HUES6 (cell line): ENCODE measurements at regions not wholly inside any gene's neighbourhood (a gene's known extent, or its start where the extent isn't known, plus 50 kb on each side); places are given as distances from the start of the nearest gene placed in this dataset.
A peak's percentile ranks its signal among the peaks of the same experiment; 100 is the strongest.

Experiments
- H3K27ac ChIP-seq: 2 replicates; pipeline ENCODE4 v1.7.0; 2013; ENCODE audit warnings: low read depth, mild to moderate bottlenecking, low read length, inconsistent platforms
- H3K27me3 ChIP-seq: 2 replicates; pipeline ENCODE4 v1.6.1; 2013; ENCODE audit warnings: low read length; ENCODE audit not compliant: control insufficient read depth, insufficient read depth
- H3K36me3 ChIP-seq: 2 replicates; pipeline ENCODE4 v1.6.1; 2013; ENCODE audit warnings: low read length; ENCODE audit not compliant: control insufficient read depth, insufficient read depth
- H3K4me1 ChIP-seq: 2 replicates; pipeline ENCODE4 v1.6.1; 2013; ENCODE audit warnings: low read length; ENCODE audit not compliant: control insufficient read depth, insufficient read depth
- H3K4me3 ChIP-seq: 2 replicates; pipeline ENCODE4 v1.5.1; 2013; ENCODE audit warnings: low read depth, low read length
- H3K9ac ChIP-seq: one replicate; pipeline ENCODE4 v1.6.1; 2013; ENCODE audit warnings: mild to moderate bottlenecking, low read length
- H3K9me3 ChIP-seq: 2 replicates; pipeline ENCODE4 v1.6.1; 2013; ENCODE audit warnings: low read depth, low read length; ENCODE audit not compliant: control insufficient read depth, insufficient read depth

DNA sequence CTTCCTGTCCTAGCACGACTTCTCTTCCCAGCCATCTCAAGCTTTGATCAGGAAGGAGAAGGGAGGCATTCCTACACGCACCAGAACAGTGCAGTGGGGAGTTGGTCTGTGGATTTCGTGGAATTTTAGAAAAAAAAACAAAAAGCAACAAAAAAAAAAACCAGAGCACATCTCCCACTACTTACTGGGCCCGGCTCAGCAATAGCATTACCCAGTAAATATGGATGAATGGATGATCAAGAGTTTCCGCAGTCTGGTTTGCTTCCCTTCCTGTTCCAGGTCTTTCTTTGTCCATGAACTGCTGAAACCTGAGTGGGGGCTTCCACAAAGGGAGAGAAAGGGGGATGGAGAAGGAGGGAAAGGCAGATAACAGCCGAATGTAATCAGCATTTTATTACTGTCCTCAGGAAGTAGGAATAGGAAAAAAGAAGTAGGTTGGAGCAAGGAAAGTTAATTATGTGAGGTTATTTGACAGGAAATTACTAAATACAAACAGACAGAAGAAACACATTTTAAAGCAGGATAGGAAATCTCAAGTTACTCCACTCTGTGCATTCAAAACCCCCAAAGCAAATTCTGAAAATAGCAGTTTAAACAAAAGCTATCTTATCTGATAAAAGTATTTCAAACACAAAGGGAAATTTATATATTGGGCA, 349.0 kb downstream of the PRL start:
- H3K9ac ChIP-seq = no peak overlapping the region
- H3K4me3 ChIP-seq = no peak overlapping the region
- H3K9me3 ChIP-seq = no peaks in the 10 kb centered on the region
- no peaks in the 10 kb centered on the region for H3K27me3 ChIP-seq
- H3K36me3 ChIP-seq = no peaks in the 10 kb centered on the region
- H3K27ac ChIP-seq = peak overlapping the region; percentile 10; the same call in 1 of the 2 replicates
- H3K4me1 ChIP-seq = peaks cover 23% of the 10 kb centered on the region

DNA sequence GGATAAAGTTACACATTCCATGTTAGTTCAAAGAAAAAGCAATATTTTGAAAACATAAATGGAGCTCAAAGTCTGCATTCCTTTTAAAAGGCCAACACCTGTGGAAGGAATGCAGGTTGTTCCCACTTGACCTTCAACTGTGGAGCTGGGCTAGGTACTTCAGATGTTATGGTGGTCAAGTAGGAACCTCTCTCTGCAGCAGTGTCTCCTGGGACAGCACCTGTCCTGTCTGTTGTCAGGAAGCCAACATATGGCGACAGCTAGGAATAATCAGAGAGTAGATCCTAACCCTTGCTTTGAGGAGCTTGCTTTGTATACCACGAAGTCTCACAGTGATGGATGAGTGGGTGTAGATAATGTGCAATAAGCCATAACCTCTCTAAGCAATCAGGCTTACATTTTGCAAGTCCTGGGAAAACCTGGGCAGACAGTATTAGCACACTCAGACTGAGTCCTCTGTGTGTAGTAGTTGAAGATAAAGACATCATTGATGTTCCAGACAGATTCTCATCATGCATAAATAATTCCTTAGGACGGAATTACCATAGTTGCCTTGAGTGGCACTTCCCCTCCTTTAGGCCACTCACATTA, 347.5 kb downstream of the PRL start:
- H3K27ac ChIP-seq = no peak overlapping the region
- H3K9me3 ChIP-seq = no peaks in the 10 kb centered on the region
- H3K4me1 ChIP-seq = peaks cover 34% of the 10 kb centered on the region
- H3K27me3 ChIP-seq = no peaks in the 10 kb centered on the region
- no peak overlapping the region for H3K9ac ChIP-seq
- no peak overlapping the region for H3K4me3 ChIP-seq
- H3K36me3 ChIP-seq = no peaks in the 10 kb centered on the region

DNA sequence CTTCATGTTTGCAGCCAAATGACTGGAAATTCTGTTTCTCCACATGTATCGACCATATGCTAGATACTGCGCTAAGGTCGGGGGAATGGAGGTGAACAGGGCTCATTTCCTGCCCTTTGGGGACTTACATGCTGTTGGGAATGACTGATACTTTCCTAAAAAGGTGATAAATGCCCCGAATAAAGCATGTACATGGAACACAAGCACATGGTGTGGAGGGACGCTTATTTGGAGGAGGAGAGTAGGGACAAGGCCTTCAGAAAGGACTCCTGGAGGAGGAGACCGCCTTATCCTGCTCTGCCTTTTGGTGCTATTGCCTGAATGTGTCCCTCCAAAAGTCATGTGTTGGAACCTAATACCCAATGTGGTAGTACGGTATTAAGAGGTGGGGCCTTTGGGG, 344.5 kb downstream of the PRL start:
- Histone ChIP-seq H3K4me1 (peaks cover 36% of the 10 kb centered on the region), H3K27me3 (no peaks in the 10 kb centered on the region), H3K9ac (no peak overlapping the region), H3K9me3 (no peaks in the 10 kb centered on the region), H3K27ac (no peak overlapping the region), H3K36me3 (no peaks in the 10 kb centered on the region), H3K4me3 (no peak overlapping the region)

DNA sequence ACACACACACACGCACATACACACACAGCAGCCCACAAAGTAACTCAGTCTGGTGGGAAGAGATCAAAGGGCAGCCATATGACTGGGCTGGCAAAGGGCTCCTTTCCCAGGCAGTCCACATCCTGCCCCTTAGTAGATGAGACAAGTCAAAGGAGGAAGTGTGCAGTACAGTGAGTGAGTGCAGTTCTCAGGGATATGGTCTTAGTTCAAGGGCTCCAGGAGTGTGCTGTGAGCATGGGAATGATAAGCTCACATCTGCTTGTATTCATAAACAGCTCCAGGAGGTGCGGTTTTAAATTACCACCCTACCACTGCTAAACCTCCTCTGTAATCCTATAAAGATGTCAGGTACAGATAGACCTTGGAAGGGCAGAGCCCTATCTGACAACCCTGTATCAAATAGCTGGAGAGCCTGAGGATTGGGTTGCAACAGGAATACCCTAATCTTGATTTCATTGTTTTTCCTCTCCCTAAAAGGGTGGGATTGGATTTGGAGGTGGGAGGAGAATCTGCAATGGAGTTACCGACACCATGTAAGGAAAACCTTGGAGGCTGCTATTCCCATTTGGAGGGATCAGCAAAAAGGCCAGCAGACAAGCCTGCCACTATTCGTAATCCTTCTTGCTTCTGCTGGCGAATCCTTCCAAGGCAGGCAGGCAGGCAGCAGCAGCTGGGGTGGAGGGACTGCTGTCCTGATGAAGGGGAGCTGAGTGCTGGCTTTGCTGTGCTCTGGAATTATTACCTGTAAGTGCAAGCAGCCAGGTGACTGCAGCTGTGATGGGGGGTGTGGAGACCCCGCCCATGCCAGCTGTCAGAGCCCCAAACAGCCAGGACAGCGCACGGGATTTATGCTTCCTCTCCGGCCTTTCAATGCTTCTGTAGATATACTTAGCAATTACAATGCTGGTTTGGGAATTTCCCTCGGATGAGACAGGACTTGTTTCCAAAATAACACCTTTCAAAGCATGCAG, 342.7 kb downstream of the PRL start:
- Histone ChIP-seq H3K4me3 (no peak overlapping the region), H3K27ac (no peak overlapping the region), H3K9me3 (no peaks in the 10 kb centered on the region; the same call in 1 of the 2 replicates), H3K4me1 (peaks cover 23% of the 10 kb centered on the region), H3K27me3 (no peaks in the 10 kb centered on the region), H3K36me3 (no peaks in the 10 kb centered on the region), H3K9ac (no peak overlapping the region)

DNA sequence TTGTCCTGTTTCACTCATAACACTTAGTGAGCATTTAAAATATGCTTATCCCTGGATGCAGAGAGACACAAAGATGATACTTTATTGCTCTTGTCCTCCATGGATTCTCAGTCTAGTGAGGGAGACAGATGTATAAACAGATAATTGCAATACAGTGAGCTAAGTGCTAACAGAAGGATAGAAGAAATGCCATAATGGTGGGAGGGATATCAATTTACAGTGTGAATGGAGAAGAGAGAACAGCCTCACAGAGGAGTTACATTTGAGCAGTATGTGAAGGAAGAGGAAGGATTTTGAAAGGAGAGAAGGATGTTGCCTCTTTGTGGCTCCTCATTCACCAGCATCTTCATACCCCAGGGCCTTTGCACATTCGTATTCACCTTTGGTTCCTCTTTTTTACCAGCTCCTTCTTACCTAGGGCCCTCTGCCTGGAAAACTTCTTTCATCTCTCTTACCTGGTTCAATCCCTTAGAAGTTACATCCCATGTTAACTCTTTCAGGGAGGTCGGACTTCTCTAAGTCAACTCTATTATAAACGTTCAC, 341.7 kb downstream of the PRL start:
- Histone ChIP-seq H3K36me3 (no peaks in the 10 kb centered on the region), H3K9ac (no peak overlapping the region), H3K27me3 (no peaks in the 10 kb centered on the region), H3K27ac (no peak overlapping the region), H3K4me1 (peaks cover 19% of the 10 kb centered on the region), H3K9me3 (no peaks in the 10 kb centered on the region; the same call in 1 of the 2 replicates), H3K4me3 (no peak overlapping the region)

DNA sequence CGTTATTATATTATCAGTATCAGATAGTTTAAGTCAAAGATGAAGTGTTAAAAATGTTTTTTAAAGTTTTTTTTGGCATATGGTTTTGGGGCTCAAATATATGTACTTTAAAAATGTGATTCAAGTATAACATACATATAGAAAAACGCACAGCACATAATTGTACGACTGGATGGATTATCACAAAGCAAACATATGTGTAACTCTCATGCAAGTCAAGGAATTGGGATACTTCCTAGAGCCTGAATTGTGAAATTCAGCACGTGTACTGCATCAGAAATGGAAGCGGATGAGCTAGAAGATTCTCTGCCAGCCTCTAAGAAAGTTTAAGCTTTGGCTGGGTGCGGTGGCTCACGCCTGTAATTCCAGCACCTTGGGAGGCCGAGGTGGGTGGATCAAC, 340.9 kb downstream of the PRL start:
- H3K27ac ChIP-seq = no peak overlapping the region
- no peaks in the 10 kb centered on the region; the same call in 1 of the 2 replicates for H3K9me3 ChIP-seq
- H3K9ac ChIP-seq = no peak overlapping the region
- peaks cover 13% of the 10 kb centered on the region for H3K4me1 ChIP-seq
- H3K4me3 ChIP-seq = no peak overlapping the region
- no peaks in the 10 kb centered on the region for H3K27me3 ChIP-seq
- H3K36me3 ChIP-seq = no peaks in the 10 kb centered on the region

DNA sequence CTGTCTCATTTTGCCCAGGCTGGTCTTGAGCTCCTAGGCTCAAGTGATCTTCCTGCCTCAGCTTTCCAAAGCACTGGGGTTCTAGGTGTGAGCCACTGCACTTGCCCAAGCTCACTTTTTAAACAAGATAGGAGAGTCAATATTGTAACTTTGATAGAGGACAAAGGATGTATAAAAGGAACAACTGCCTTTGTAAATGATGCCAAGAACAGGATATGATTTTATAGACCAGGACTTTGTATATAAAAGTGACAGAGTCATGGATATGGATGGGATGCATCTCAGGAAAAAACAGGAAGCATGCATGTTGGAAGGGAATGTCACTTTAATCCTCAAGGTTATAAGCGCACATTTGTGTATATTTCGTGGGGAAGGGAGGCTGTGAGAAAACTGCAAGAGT, 338.4 kb downstream of the PRL start:
- Histone ChIP-seq H3K4me3 (no peak overlapping the region), H3K9ac (no peak overlapping the region), H3K36me3 (no peaks in the 10 kb centered on the region), H3K27ac (no peak overlapping the region), H3K27me3 (no peaks in the 10 kb centered on the region), H3K4me1 (peaks cover 11% of the 10 kb centered on the region), H3K9me3 (no peaks in the 10 kb centered on the region; the same call in 1 of the 2 replicates)

DNA sequence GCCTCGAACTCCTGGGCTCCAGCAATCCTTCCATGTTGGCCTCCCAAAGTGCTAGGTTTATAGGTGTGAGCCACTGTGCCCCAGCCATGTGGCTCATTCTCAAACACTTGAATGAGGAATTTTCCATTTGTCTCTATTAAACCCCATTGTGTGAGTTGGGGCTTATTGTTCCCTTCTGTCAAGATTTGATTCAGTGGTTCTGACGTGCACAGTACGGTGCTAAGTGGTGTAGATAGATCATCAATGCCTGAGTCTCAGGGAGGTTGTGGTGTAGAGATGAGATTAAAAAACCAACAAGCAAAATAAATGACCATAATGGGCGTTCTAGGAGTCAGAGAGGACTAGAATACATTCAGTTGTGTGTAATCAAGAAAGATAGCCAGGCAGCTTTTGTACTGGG, 335.6 kb downstream of the PRL start:
- Histone ChIP-seq H3K9me3 (no peaks in the 10 kb centered on the region; the same call in 1 of the 2 replicates), H3K4me3 (no peak overlapping the region), H3K4me1 (peaks cover 18% of the 10 kb centered on the region), H3K9ac (no peak overlapping the region), H3K27ac (no peak overlapping the region), H3K27me3 (no peaks in the 10 kb centered on the region), H3K36me3 (no peaks in the 10 kb centered on the region)

DNA sequence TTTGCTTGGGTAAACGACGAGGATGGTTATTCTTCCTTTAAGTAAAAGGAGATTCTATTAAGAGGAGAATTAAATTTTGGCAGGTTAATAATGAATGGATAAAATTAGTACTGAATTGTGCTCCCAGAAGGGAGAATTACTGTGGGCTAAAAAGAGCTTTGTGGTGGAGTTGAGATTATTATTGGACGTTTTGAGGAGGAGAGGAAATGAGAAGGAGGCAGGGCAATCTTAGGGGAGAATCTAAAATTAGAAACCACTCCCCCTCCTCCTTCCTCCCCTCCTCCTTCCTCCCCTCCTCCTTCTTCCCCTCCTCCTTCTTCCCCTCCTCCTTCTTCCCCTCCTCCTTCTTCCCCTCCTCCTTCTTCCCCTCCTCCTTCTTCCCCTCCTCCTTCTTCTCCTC, 331.8 kb downstream of the PRL start:
- Histone ChIP-seq H3K27ac (no peak overlapping the region), H3K4me1 (peaks cover 20% of the 10 kb centered on the region), H3K9me3 (no peaks in the 10 kb centered on the region), H3K4me3 (no peak overlapping the region), H3K27me3 (no peaks in the 10 kb centered on the region), H3K36me3 (no peaks in the 10 kb centered on the region), H3K9ac (no peak overlapping the region)

DNA sequence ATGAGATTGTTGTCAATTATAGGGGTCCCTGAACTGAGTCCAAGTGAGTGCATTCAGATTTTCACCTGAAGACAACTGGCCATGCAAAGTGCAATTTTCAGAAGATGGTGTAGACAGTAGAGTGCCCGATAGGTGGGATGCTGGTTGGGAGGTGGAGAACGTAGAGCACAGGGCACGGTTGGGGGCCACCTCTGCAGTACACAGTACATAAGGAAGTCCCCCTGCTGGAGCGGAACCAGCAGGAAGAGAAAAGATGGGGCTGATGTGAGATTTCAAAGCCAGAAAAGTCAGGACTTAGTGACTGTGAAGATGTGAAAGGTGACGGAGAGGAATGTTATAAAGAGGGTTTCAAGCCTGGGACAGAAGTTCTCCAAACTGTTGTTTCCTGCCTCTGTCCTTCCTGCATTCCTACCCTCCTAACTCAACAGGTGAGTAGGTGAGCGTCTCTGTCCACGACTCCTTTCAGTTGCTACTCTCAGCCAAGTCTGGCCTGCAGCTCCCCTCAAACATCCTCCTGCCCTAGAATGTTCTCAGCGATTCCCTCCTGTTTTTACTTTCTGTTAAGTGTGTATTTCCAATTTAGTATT, 330.8 kb downstream of the PRL start:
- H3K4me3 ChIP-seq = no peak overlapping the region
- no peaks in the 10 kb centered on the region for H3K9me3 ChIP-seq
- no peaks in the 10 kb centered on the region for H3K36me3 ChIP-seq
- no peak overlapping the region for H3K27ac ChIP-seq
- peaks cover 26% of the 10 kb centered on the region for H3K4me1 ChIP-seq
- no peak overlapping the region for H3K9ac ChIP-seq
- no peaks in the 10 kb centered on the region for H3K27me3 ChIP-seq
